Immature natural killer cell (primary cell): ENCODE measurements at regions not wholly inside any gene's neighbourhood (a gene's known extent, or its start where the extent isn't known, plus 50 kb on each side); places are given as distances from the start of the nearest gene placed in this dataset.

Source experiments
- DNase-seq, 3 donors: peaks; one replicate each; pipeline ENCODE4 v3.0.0; 2022; ENCODE audit warnings: mixed read lengths in 1 of 3
- H3K27ac Mint-ChIP-seq, 6 donors: one replicate each; pipeline ENCODE4 v1.8.0; 2020; ENCODE audit warnings: mixed read lengths in 6 of 6, mild to moderate bottlenecking in 5 of 6, inconsistent platforms in 4 of 6, moderate library complexity in 3 of 6
- H3K27me3 Mint-ChIP-seq, 3 donors: one replicate each; pipeline ENCODE4 v1.8.0; 2020 to 2021; ENCODE audit warnings: low read depth in 3 of 3, mild to moderate bottlenecking in 3 of 3, mixed read lengths in 3 of 3, moderate library complexity in 3 of 3, inconsistent platforms in 1 of 3
- H3K36me3 Mint-ChIP-seq, 3 donors: one replicate each; pipeline ENCODE4 v1.8.0; 2020; ENCODE audit warnings: mixed read lengths in 3 of 3, inconsistent platforms in 2 of 3, mild to moderate bottlenecking in 2 of 3
- H3K4me1 Mint-ChIP-seq, 2 donors: one replicate each; pipeline ENCODE4 v1.8.0; 2020; ENCODE audit warnings: inconsistent platforms in 2 of 2, mild to moderate bottlenecking in 2 of 2, mixed read lengths in 2 of 2, moderate library complexity in 1 of 2
- H3K4me3 Mint-ChIP-seq, 5 donors: one replicate each; pipeline ENCODE4 v1.8.0; 2020; ENCODE audit warnings: mild to moderate bottlenecking in 5 of 5, mixed read lengths in 5 of 5, inconsistent platforms in 3 of 5, moderate library complexity in 3 of 5
- H3K9me3 Mint-ChIP-seq, 6 donors: one replicate each; pipeline ENCODE4 v1.8.0; 2020; ENCODE audit warnings: mild to moderate bottlenecking in 6 of 6, mixed read lengths in 6 of 6, inconsistent platforms in 4 of 6, moderate library complexity in 3 of 6

GRCh38 chr1:240027059-240027462 lies 64.6 kb upstream of the FMN2 start:
- H3K4me3 Mint-ChIP-seq: no peak overlapping the region
- peak in 1 of 3 donors; percentile 11 for DNase-seq
- H3K9me3 Mint-ChIP-seq: peaks cover 0 to 4% (median 0%) of the 10 kb centered on the region in 6 donors
- H3K27ac Mint-ChIP-seq: no peak overlapping the region
- peaks cover 1 to 6% (median 4%) of the 10 kb centered on the region in 3 donors for H3K27me3 Mint-ChIP-seq
- no peaks in the 10 kb centered on the region for H3K36me3 Mint-ChIP-seq
- H3K4me1 Mint-ChIP-seq: no peaks in the 10 kb centered on the region

- Mint-ChIP-seq H3K4me1 (no peaks in the 10 kb centered on the region), H3K27me3 (peaks cover 1 to 6% (median 4%) of the 10 kb centered on the region in 3 donors), H3K9me3 (peaks cover 0 to 2% (median 0%) of the 10 kb centered on the region in 6 donors), H3K4me3 (no peak overlapping the region), H3K36me3 (no peaks in the 10 kb centered on the region), H3K27ac (no peak overlapping the region)
- no peak for DNase-seq
Observed at GRCh38 chr1:240029418-240029817, 62.3 kb upstream of the FMN2 start.

GRCh38 chr1:240030236-240030635 lies 61.4 kb upstream of the FMN2 start:
- no peak overlapping the region for H3K4me3 Mint-ChIP-seq
- H3K9me3 Mint-ChIP-seq: peaks cover 0 to 2% (median 0%) of the 10 kb centered on the region in 6 donors
- DNase-seq: no peak
- H3K27ac Mint-ChIP-seq: no peak overlapping the region
- peaks cover under 1 to 6% (median 4%) of the 10 kb centered on the region in 3 donors for H3K27me3 Mint-ChIP-seq
- H3K4me1 Mint-ChIP-seq: no peaks in the 10 kb centered on the region
- H3K36me3 Mint-ChIP-seq: no peaks in the 10 kb centered on the region

- Mint-ChIP-seq H3K4me3 (no peak overlapping the region), H3K9me3 (peaks cover 0 to 4% (median 0%) of the 10 kb centered on the region in 6 donors), H3K27me3 (peaks cover 2 to 6% (median 4%) of the 10 kb centered on the region in 3 donors), H3K27ac (no peak overlapping the region), H3K4me1 (no peaks in the 10 kb centered on the region), H3K36me3 (no peaks in the 10 kb centered on the region)
- DNase-seq: no peak
Observed at GRCh38 chr1:240031009-240031408, 60.7 kb upstream of the FMN2 start.

- Mint-ChIP-seq H3K4me1 (no peaks in the 10 kb centered on the region), H3K4me3 (no peak overlapping the region), H3K27me3 (peaks cover 2 to 6% (median 4%) of the 10 kb centered on the region in 3 donors), H3K9me3 (peaks cover 0 to 8% (median 0%) of the 10 kb centered on the region in 6 donors), H3K27ac (no peak overlapping the region), H3K36me3 (no peaks in the 10 kb centered on the region)
- DNase-seq: no peak
Observed at GRCh38 chr1:240031414-240031813, 60.3 kb upstream of the FMN2 start.

- H3K27ac Mint-ChIP-seq: no peak overlapping the region
- H3K4me1 Mint-ChIP-seq: no peaks in the 10 kb centered on the region
- H3K4me3 Mint-ChIP-seq: no peak overlapping the region
- peaks cover 0 to 9% (median under 1%) of the 10 kb centered on the region in 6 donors for H3K9me3 Mint-ChIP-seq
- DNase-seq: no peak
- no peaks in the 10 kb centered on the region for H3K36me3 Mint-ChIP-seq
- peaks cover 2 to 6% (median 4%) of the 10 kb centered on the region in 3 donors for H3K27me3 Mint-ChIP-seq
Observed at GRCh38 chr1:240033406-240033805, 58.3 kb upstream of the FMN2 start.

- DNase-seq: no peak
- H3K36me3 Mint-ChIP-seq: no peaks in the 10 kb centered on the region
- peaks cover 0 to 9% (median under 1%) of the 10 kb centered on the region in 6 donors for H3K9me3 Mint-ChIP-seq
- H3K27ac Mint-ChIP-seq: no peak overlapping the region
- H3K4me1 Mint-ChIP-seq: no peaks in the 10 kb centered on the region
- H3K27me3 Mint-ChIP-seq: peaks cover 0 to 2% (median 1%) of the 10 kb centered on the region in 3 donors
- no peak overlapping the region for H3K4me3 Mint-ChIP-seq
Observed at GRCh38 chr1:240036526-240036925, 55.2 kb upstream of the FMN2 start.
